DOHH2 (cell line): ENCODE measurements at regions not wholly inside any gene's neighbourhood (a gene's known extent, or its start where the extent isn't known, plus 50 kb on each side); places are given as distances from the start of the nearest gene placed in this dataset.

ENCODE experiments used
- H3F3A ChIP-seq: fragments of 200-600 bp; sonication (generic), shearing (Covaris generic); 2 replicates; pipeline ENCODE4 v1.6.0; 2016; ENCODE audit warnings: antibody characterized with exemption, mild to moderate bottlenecking; ENCODE audit not compliant: control insufficient read depth, insufficient read depth
- H3K27ac ChIP-seq: fragments of 200-600 bp; sonication (generic); 2 replicates; pipeline ENCODE4 v1.5.1; 2014; ENCODE audit warnings: low read depth, mild to moderate bottlenecking, low read length, moderate library complexity
- H3K27me3 ChIP-seq: fragments of 200-600 bp; sonication (generic); 2 replicates; pipeline ENCODE4 v1.6.1; 2014; ENCODE audit warnings: mild to moderate bottlenecking, low read length, mixed read lengths; ENCODE audit not compliant: control insufficient read depth
- H3K36me3 ChIP-seq: fragments of 200-600 bp; sonication (generic); 2 replicates; pipeline ENCODE4 v1.6.1; 2014; ENCODE audit warnings: mild to moderate bottlenecking, low read length, moderate library complexity, mixed read lengths; ENCODE audit not compliant: control insufficient read depth
- H3K4me1 ChIP-seq: fragments of 200-600 bp; sonication (generic); 2 replicates; pipeline ENCODE4 v1.6.1; 2014; ENCODE audit warnings: mild to moderate bottlenecking, low read length, mixed read lengths; ENCODE audit not compliant: control insufficient read depth
- H3K4me2 ChIP-seq: fragments of 200-600 bp; sonication (generic); 2 replicates; pipeline ENCODE4 v1.6.0; 2014; ENCODE audit warnings: mild to moderate bottlenecking, low read length, moderate library complexity
- H3K4me3 ChIP-seq: fragments of 200-600 bp; sonication (generic); 2 replicates; pipeline ENCODE4 v1.5.1; 2014; ENCODE audit warnings: mild to moderate bottlenecking, low read length, mixed read lengths
- H3K79me2 ChIP-seq: fragments of 200-600 bp; sonication (generic); 2 replicates; pipeline ENCODE4 v1.6.1; 2014; ENCODE audit warnings: mild to moderate bottlenecking, low read length, mixed read lengths; ENCODE audit not compliant: control insufficient read depth
- H3K9me2 ChIP-seq: fragments of 200-600 bp; sonication (generic); replicated peaks from 2 replicates; pipeline ENCODE4 v1.6.1; 2014; ENCODE audit warnings: mild to moderate bottlenecking, low read length, mixed read lengths; ENCODE audit not compliant: control insufficient read depth
- H3K9me3 ChIP-seq: fragments of 200-600 bp; sonication (generic); 2 replicates; pipeline ENCODE4 v1.6.1; 2014; ENCODE audit warnings: antibody characterized with exemption, low read length, mixed read lengths; ENCODE audit not compliant: control insufficient read depth, insufficient read depth
- H4K20me1 ChIP-seq: fragments of 200-600 bp; sonication (generic); 2 replicates; pipeline ENCODE4 v1.6.0; 2014; ENCODE audit warnings: low read depth, mild to moderate bottlenecking, antibody characterized with exemption, low read length, moderate library complexity; ENCODE audit not compliant: control insufficient read depth, insufficient read depth
- CTCF ChIP-seq: fragments of 200-600 bp; sonication (generic); IDR thresholded peaks from one replicate; pipeline ENCODE4 v1.5.1; 2014; ENCODE audit warnings: antibody characterized with exemption, mild to moderate bottlenecking, low read depth, low read length; ENCODE audit not compliant: poor library complexity, severe bottlenecking
- EZH2phosphoT487 ChIP-seq: fragments of 200-600 bp; sonication (generic); IDR thresholded peaks from 2 replicates; pipeline ENCODE4 v1.6.1; 2017; ENCODE audit warnings: borderline replicate concordance, mild to moderate bottlenecking, antibody characterized with exemption, low read length, moderate library complexity, mixed read lengths

- Histone ChIP-seq H3K27ac (no peak overlapping the region), H3K79me2 (no peaks in the 10 kb centered on the region), H3K4me1 (no peaks in the 10 kb centered on the region), H3F3A (no peaks in the 10 kb centered on the region), H3K9me3 (no peaks in the 10 kb centered on the region), H3K27me3 (no peaks in the 10 kb centered on the region), H3K36me3 (no peaks in the 10 kb centered on the region), H3K4me2 (no peak overlapping the region), H3K9me2 (no peaks in the 10 kb centered on the region), H4K20me1 (no peaks in the 10 kb centered on the region), H3K4me3 (no peak overlapping the region)
- TF ChIP-seq EZH2phosphoT487 (no peak), CTCF (no peak)
These were observed 285.6 kb upstream of the FMN2 start for GRCh38 chr1:239805851-239806772.

- Histone ChIP-seq H3K9me3 (no peaks in the 10 kb centered on the region), H3K36me3 (no peaks in the 10 kb centered on the region), H3K9me2 (no peaks in the 10 kb centered on the region), H3K79me2 (no peaks in the 10 kb centered on the region), H3K4me3 (no peak overlapping the region), H4K20me1 (no peaks in the 10 kb centered on the region), H3K27ac (no peak overlapping the region), H3K4me2 (no peak overlapping the region), H3K27me3 (no peaks in the 10 kb centered on the region), H3F3A (no peaks in the 10 kb centered on the region), H3K4me1 (no peaks in the 10 kb centered on the region)
- no peak for TF ChIP-seq EZH2phosphoT487
- TF ChIP-seq CTCF: no peak
These were observed 284.8 kb upstream of the FMN2 start for GRCh38 chr1:239806897-239807296.

GRCh38 chr1:239807361-239807760 is 284.3 kb upstream of the FMN2 start:
- Histone ChIP-seq H3K36me3 (no peaks in the 10 kb centered on the region), H3K79me2 (no peaks in the 10 kb centered on the region), H3K4me1 (no peaks in the 10 kb centered on the region), H3F3A (no peaks in the 10 kb centered on the region), H3K27ac (no peak overlapping the region), H3K4me2 (no peak overlapping the region), H4K20me1 (no peaks in the 10 kb centered on the region), H3K9me2 (no peaks in the 10 kb centered on the region), H3K27me3 (no peaks in the 10 kb centered on the region), H3K4me3 (no peak overlapping the region), H3K9me3 (no peaks in the 10 kb centered on the region)
- TF ChIP-seq CTCF (no peak), EZH2phosphoT487 (no peak)
